Gastrocnemius medialis (tissue), 4 donors: ENCODE measurements at regions not wholly inside any gene's neighbourhood (a gene's known extent, or its start where the extent isn't known, plus 50 kb on each side); places are given as distances from the start of the nearest gene placed in this dataset.

Experiments
- CTCF ChIP-seq, 5 experiments: fragments of 450-650 bp in 3 of 5; fragments of 200-600 bp in 2 of 5; sonication (generic) in 2 of 5; IDR thresholded peaks in 4 of 5; conservative IDR thresholded peaks in 1 of 5; 1 replicate in 4 of 5; 2 replicates in 1 of 5; pipeline ENCODE4 v1.5.1; 2016 to 2019; ENCODE audit warnings: antibody characterized with exemption in 5 of 5, mild to moderate bottlenecking in 3 of 5, moderate library complexity in 3 of 5
- POLR2A ChIP-seq, 2 donors: fragments of 450-650 bp; IDR thresholded peaks; one replicate each; pipeline ENCODE4 v1.6.1; 2017; ENCODE audit warnings: antibody characterized with exemption in 2 of 2, mild to moderate bottlenecking in 2 of 2, moderate library complexity in 2 of 2

GRCh38 chr3:168165390-168166269 lies 69.9 kb upstream of the GOLIM4 start:
- TF ChIP-seq CTCF (IDR thresholded peaks at IDR 0.05 in 4 of 5, conservative IDR thresholded peaks at IDR 0.05 in 1 of 5) = peak; percentile 72 to 84 (median 77)
- no peak for TF ChIP-seq POLR2A (IDR thresholded peaks at IDR 0.05)
